ENCODE measurements at regions not wholly inside any gene's neighbourhood (a gene's known extent, or its start where the extent isn't known, plus 50 kb on each side); places are given as distances from the start of the nearest gene placed in this dataset.

- Mint-ChIP-seq H3K27me3 (ENCODE audit: unreplicated experiment) (no peaks in the 10 kb centered on the region), H3K27ac (ENCODE audit: unreplicated experiment) (no peak overlapping the region), H3K36me3 (ENCODE audit: unreplicated experiment) (no peaks in the 10 kb centered on the region), H3K9me3 (ENCODE audit: unreplicated experiment) (no peaks in the 10 kb centered on the region), H3K4me3 (ENCODE audit: unreplicated experiment) (no peak overlapping the region), H3K4me1 (ENCODE audit: low read depth, unreplicated experiment) (no peaks in the 10 kb centered on the region)
- no peak for DNase-seq
- TF ChIP-seq, protein P1, sequence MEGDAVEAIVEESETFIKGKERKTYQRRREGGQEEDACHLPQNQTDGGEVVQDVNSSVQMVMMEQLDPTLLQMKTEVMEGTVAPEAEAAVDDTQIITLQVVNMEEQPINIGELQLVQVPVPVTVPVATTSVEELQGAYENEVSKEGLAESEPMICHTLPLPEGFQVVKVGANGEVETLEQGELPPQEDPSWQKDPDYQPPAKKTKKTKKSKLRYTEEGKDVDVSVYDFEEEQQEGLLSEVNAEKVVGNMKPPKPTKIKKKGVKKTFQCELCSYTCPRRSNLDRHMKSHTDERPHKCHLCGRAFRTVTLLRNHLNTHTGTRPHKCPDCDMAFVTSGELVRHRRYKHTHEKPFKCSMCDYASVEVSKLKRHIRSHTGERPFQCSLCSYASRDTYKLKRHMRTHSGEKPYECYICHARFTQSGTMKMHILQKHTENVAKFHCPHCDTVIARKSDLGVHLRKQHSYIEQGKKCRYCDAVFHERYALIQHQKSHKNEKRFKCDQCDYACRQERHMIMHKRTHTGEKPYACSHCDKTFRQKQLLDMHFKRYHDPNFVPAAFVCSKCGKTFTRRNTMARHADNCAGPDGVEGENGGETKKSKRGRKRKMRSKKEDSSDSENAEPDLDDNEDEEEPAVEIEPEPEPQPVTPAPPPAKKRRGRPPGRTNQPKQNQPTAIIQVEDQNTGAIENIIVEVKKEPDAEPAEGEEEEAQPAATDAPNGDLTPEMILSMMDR (IDR thresholded peaks at IDR 0.05; ENCODE audit: partially characterized antibody, unreplicated experiment), result no peak
These were observed 74.0 kb downstream of the GATA3 start for GRCh38 chr10:8128511-8128910.

GRCh38 chr10:8129438-8129837 is 75.0 kb downstream of the GATA3 start:
- DNase-seq, result no peak
- no peaks in the 10 kb centered on the region for H3K27me3 Mint-ChIP-seq (ENCODE audit: unreplicated experiment)
- TF ChIP-seq, protein P1 (IDR thresholded peaks at IDR 0.05; ENCODE audit: partially characterized antibody, unreplicated experiment), result no peak
- no peaks in the 10 kb centered on the region for H3K9me3 Mint-ChIP-seq (ENCODE audit: unreplicated experiment)
- H3K27ac Mint-ChIP-seq (ENCODE audit: unreplicated experiment), result no peak overlapping the region
- H3K4me1 Mint-ChIP-seq (ENCODE audit: low read depth, unreplicated experiment), result no peaks in the 10 kb centered on the region
- H3K4me3 Mint-ChIP-seq (ENCODE audit: unreplicated experiment), result no peak overlapping the region
- no peaks in the 10 kb centered on the region for H3K36me3 Mint-ChIP-seq (ENCODE audit: unreplicated experiment)

- H3K4me3 Mint-ChIP-seq (ENCODE audit: unreplicated experiment), result no peak overlapping the region
- TF ChIP-seq, protein P1 (IDR thresholded peaks at IDR 0.05; ENCODE audit: partially characterized antibody, unreplicated experiment), result no peak
- H3K36me3 Mint-ChIP-seq (ENCODE audit: unreplicated experiment), result no peaks in the 10 kb centered on the region
- no peaks in the 10 kb centered on the region for H3K4me1 Mint-ChIP-seq (ENCODE audit: low read depth, unreplicated experiment)
- no peak for DNase-seq
- no peaks in the 10 kb centered on the region for H3K9me3 Mint-ChIP-seq (ENCODE audit: unreplicated experiment)
- no peak overlapping the region for H3K27ac Mint-ChIP-seq (ENCODE audit: unreplicated experiment)
- no peaks in the 10 kb centered on the region for H3K27me3 Mint-ChIP-seq (ENCODE audit: unreplicated experiment)
These were observed 76.8 kb downstream of the GATA3 start for GRCh38 chr10:8130973-8131911.

GRCh38 chr10:8133146-8133545 is 78.7 kb downstream of the GATA3 start:
- Mint-ChIP-seq H3K27ac (ENCODE audit: unreplicated experiment) (no peak overlapping the region), H3K4me3 (ENCODE audit: unreplicated experiment) (no peak overlapping the region), H3K36me3 (ENCODE audit: unreplicated experiment) (no peaks in the 10 kb centered on the region), H3K27me3 (ENCODE audit: unreplicated experiment) (peaks cover 2% of the 10 kb centered on the region), H3K4me1 (ENCODE audit: low read depth, unreplicated experiment) (no peaks in the 10 kb centered on the region), H3K9me3 (ENCODE audit: unreplicated experiment) (no peaks in the 10 kb centered on the region)
- DNase-seq, result no peak
- TF ChIP-seq, protein P1 (IDR thresholded peaks at IDR 0.05; ENCODE audit: partially characterized antibody, unreplicated experiment), result no peak

GRCh38 chr10:8136736-8137135 is 82.2 kb downstream of the GATA3 start:
- H3K27ac Mint-ChIP-seq (ENCODE audit: unreplicated experiment), result no peak overlapping the region
- no peaks in the 10 kb centered on the region for H3K36me3 Mint-ChIP-seq (ENCODE audit: unreplicated experiment)
- peaks cover 4% of the 10 kb centered on the region for H3K9me3 Mint-ChIP-seq (ENCODE audit: unreplicated experiment)
- no peak for DNase-seq
- H3K27me3 Mint-ChIP-seq (ENCODE audit: unreplicated experiment), result peaks cover 4% of the 10 kb centered on the region
- H3K4me1 Mint-ChIP-seq (ENCODE audit: low read depth, unreplicated experiment), result no peaks in the 10 kb centered on the region
- H3K4me3 Mint-ChIP-seq (ENCODE audit: unreplicated experiment), result no peak overlapping the region
- TF ChIP-seq, protein P1 (IDR thresholded peaks at IDR 0.05; ENCODE audit: partially characterized antibody, unreplicated experiment), result no peak
